Astrocyte (in vitro differentiated cells and primary cell): ENCODE measurements at regions not wholly inside any gene's neighbourhood (a gene's known extent, or its start where the extent isn't known, plus 50 kb on each side); places are given as distances from the start of the nearest gene placed in this dataset.

Experiments
- DNase-seq: peaks from one replicate; pipeline ENCODE4 v3.0.0-alpha.2; 2010; ENCODE audit warnings: low read depth
- FAIRE-seq: peaks from 2 replicates; lab custom pipeline; 2011; peaks lifted over from hg19 to GRCh38; lab: Jason Lieb, UNC
- H2AFZ ChIP-seq: 2 replicates; pipeline ENCODE4 v1.6.0; 2012; ENCODE audit warnings: low read depth, low read length, inconsistent platforms
- H3K27ac ChIP-seq: 2 replicates; pipeline ENCODE4 v1.5.1; 2011; ENCODE audit warnings: low read depth, low read length, inconsistent platforms
- H3K27me3 ChIP-seq: 2 replicates; pipeline ENCODE4 v1.6.0; 2011; ENCODE audit warnings: low read length, inconsistent platforms; ENCODE audit not compliant: insufficient read depth
- H3K36me3 ChIP-seq: 2 replicates; pipeline ENCODE4 v1.5.1; 2011; ENCODE audit warnings: low read length, inconsistent platforms; ENCODE audit not compliant: insufficient read depth
- H3K4me1 ChIP-seq: 2 replicates; pipeline ENCODE4 v1.5.1; 2011; ENCODE audit warnings: low read length, inconsistent platforms; ENCODE audit not compliant: insufficient read depth
- H3K4me2 ChIP-seq: 2 replicates; pipeline ENCODE4 v1.6.0; 2012; ENCODE audit warnings: low read length, inconsistent platforms
- H3K4me3 ChIP-seq: 2 replicates; pipeline ENCODE4 v1.5.1; 2011; ENCODE audit warnings: low read depth, mild to moderate bottlenecking, low read length, inconsistent platforms; ENCODE audit not compliant: insufficient read depth
- H3K79me2 ChIP-seq: 2 replicates; pipeline ENCODE4 v1.6.0; 2012; ENCODE audit warnings: mild to moderate bottlenecking, low read length, inconsistent platforms; ENCODE audit not compliant: insufficient read depth
- H3K9ac ChIP-seq: 2 replicates; pipeline ENCODE4 v1.6.0; 2012; ENCODE audit warnings: mild to moderate bottlenecking, low read length, inconsistent platforms
- H3K9me3 ChIP-seq: 2 replicates; pipeline ENCODE4 v1.5.1; 2012; ENCODE audit warnings: low read depth, mild to moderate bottlenecking, low read length, inconsistent platforms; ENCODE audit not compliant: insufficient read depth
- H4K20me1 ChIP-seq: 2 replicates; pipeline ENCODE4 v1.6.0; 2012; ENCODE audit warnings: low read length, inconsistent platforms; ENCODE audit not compliant: insufficient read depth
- H3K27ac Mint-ChIP-seq: one replicate; pipeline ENCODE4 v1.8.0; 2021; ENCODE audit warnings: mild to moderate bottlenecking, mixed read lengths; ENCODE audit not compliant: unreplicated experiment
- H3K27me3 Mint-ChIP-seq: one replicate; pipeline ENCODE4 v1.8.0; 2021; ENCODE audit warnings: low read depth, mixed read lengths; ENCODE audit not compliant: unreplicated experiment
- H3K36me3 Mint-ChIP-seq: one replicate; pipeline ENCODE4 v1.8.0; 2021; ENCODE audit warnings: low read depth, mixed read lengths; ENCODE audit not compliant: unreplicated experiment
- H3K4me1 Mint-ChIP-seq: one replicate; pipeline ENCODE4 v1.8.0; 2021; ENCODE audit warnings: low read depth, mixed read lengths; ENCODE audit not compliant: unreplicated experiment
- H3K4me3 Mint-ChIP-seq: one replicate; pipeline ENCODE4 v1.8.0; 2021; ENCODE audit warnings: mild to moderate bottlenecking, moderate library complexity, mixed read lengths; ENCODE audit not compliant: unreplicated experiment
- H3K9me3 Mint-ChIP-seq: one replicate; pipeline ENCODE4 v1.8.0; 2021; ENCODE audit warnings: mild to moderate bottlenecking, mixed read lengths; ENCODE audit not compliant: unreplicated experiment
- CTCF ChIP-seq: IDR thresholded peaks from 2 replicates; pipeline ENCODE4 v1.5.1; 2011; ENCODE audit warnings: low read depth, mild to moderate bottlenecking, inconsistent platforms, low read length, moderate library complexity; ENCODE audit not compliant: insufficient read depth
- EZH2 ChIP-seq: IDR thresholded peaks from 2 replicates; pipeline ENCODE4 v1.6.1; 2012; ENCODE audit warnings: mild to moderate bottlenecking, low read length, inconsistent platforms; ENCODE audit not compliant: insufficient read depth

DNA sequence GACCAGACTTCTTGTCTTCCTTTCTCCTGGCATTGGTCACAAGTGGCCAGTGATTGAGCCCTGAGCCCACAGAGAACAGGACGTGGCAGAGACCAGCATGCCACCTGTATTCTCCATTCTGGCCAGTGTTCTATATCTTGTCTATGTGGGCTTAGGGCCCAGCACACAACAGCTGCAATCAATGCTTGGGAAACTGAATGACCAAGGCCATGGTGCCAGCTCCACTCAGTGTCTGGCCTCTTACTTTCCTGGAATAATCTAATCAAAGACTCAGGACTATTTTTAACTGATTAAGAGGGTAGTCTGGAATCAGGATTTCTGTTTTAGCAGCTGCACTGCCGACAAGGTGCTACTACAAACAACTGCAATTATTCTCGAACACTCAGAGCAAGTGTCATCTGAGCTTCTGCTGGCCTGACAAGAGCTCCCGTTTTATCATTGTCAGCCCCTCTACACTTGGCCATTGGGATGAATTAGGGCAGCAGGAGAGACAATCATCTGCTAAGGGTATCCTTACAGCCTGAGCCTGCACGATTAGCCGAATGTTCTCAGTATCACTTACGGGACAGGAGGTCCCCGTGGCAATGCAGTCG lies 74.4 kb upstream of the GRIK3 start:
- H3K27me3 Mint-ChIP-seq = peaks cover 33% of the 10 kb centered on the region
- H3K9me3 ChIP-seq = peaks cover 4% of the 10 kb centered on the region
- FAIRE-seq (no peak), DNase-seq (no peak)
- H3K36me3 ChIP-seq = no peaks in the 10 kb centered on the region
- no peak overlapping the region for H3K9ac ChIP-seq
- H2AFZ ChIP-seq = no peak overlapping the region
- H3K4me1 ChIP-seq = no peaks in the 10 kb centered on the region
- no peaks in the 10 kb centered on the region for H3K79me2 ChIP-seq
- H3K27ac ChIP-seq = no peak overlapping the region
- no peaks in the 10 kb centered on the region for H3K27me3 ChIP-seq
- H3K4me1 Mint-ChIP-seq = no peaks in the 10 kb centered on the region
- H3K4me2 ChIP-seq = no peak overlapping the region
- no peak overlapping the region for H3K4me3 ChIP-seq
- TF ChIP-seq EZH2 (no peak), CTCF (no peak)
- H3K4me3 Mint-ChIP-seq = no peak overlapping the region
- no peaks in the 10 kb centered on the region for H3K9me3 Mint-ChIP-seq
- H3K36me3 Mint-ChIP-seq = no peaks in the 10 kb centered on the region
- no peaks in the 10 kb centered on the region for H4K20me1 ChIP-seq
- H3K27ac Mint-ChIP-seq = no peak overlapping the region

DNA sequence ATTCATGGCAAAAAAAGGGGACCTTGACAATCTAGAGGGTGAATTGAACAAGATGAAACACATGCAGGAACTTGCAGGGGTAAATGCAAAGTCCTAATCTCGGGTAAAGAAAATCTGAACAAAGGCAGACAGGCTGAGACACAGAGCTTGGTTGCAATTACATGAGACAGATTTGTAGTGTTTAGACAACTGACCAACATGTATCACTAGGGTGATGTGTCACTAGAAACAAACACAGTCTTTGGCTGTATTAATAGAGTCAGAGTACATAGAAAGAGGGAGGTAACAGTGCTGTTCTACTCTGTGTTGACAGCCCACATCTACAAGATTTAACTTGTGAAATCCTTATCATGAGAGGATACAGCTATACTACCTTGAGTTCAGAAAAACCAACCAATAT lies 78.1 kb upstream of the GRIK3 start:
- Histone ChIP-seq H3K27me3 (no peaks in the 10 kb centered on the region), H3K79me2 (no peaks in the 10 kb centered on the region), H4K20me1 (no peaks in the 10 kb centered on the region), H3K9me3 (peaks cover under 1% of the 10 kb centered on the region), H3K9ac (no peak overlapping the region), H3K4me1 (no peaks in the 10 kb centered on the region), H3K4me2 (no peak overlapping the region), H3K4me3 (no peak overlapping the region), H2AFZ (no peak overlapping the region), H3K27ac (no peak overlapping the region), H3K36me3 (no peaks in the 10 kb centered on the region)
- Mint-ChIP-seq H3K27ac (no peak overlapping the region), H3K9me3 (peaks cover 2% of the 10 kb centered on the region), H3K36me3 (no peaks in the 10 kb centered on the region), H3K4me3 (no peak overlapping the region), H3K4me1 (no peaks in the 10 kb centered on the region), H3K27me3 (peaks cover 52% of the 10 kb centered on the region)
- FAIRE-seq (no peak), DNase-seq (no peak)
- TF ChIP-seq CTCF = no peak
- TF ChIP-seq EZH2 = no peak

DNA sequence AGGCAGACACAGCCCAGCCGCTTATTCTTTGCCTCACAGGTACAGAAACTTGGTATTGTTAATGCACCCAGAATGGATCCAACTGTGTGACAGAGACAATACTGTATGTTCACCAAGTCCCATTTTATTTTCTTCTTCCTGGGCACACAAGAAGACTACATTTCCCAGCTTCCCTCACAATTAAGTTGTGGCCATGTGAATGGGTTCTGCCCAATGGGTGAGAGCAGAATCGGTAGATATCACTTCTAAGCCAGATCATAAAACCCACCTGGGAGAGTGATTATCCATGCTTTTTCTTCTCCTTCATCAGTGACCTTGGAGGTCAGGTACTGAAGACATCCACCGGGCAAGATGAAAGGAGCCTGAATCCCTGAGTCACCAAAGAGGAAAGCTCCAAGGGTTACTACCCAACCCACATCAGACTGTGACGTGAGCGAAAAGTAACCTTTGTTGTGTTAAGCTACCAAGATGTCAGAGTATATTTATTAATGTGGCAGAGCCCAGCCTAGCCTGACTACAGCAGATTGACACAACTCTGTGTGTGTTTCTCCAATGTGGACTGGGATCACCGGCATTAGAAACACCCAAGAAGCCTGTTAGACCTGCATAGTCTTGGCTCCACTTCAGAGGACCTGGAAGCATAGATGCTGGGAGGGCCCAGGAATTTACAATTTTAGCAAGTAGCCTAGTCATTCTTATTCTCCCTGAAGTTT lies 79.1 kb upstream of the GRIK3 start:
- no peaks in the 10 kb centered on the region for H3K27me3 ChIP-seq
- no peaks in the 10 kb centered on the region for H3K36me3 Mint-ChIP-seq
- FAIRE-seq (no peak), DNase-seq (no peak)
- H3K4me2 ChIP-seq = no peak overlapping the region
- H4K20me1 ChIP-seq = no peaks in the 10 kb centered on the region
- peaks cover 54% of the 10 kb centered on the region for H3K27me3 Mint-ChIP-seq
- no peaks in the 10 kb centered on the region for H3K9me3 ChIP-seq
- H3K79me2 ChIP-seq = no peaks in the 10 kb centered on the region
- TF ChIP-seq EZH2 (no peak), CTCF (no peak)
- H3K9ac ChIP-seq = no peak overlapping the region
- H3K4me1 ChIP-seq = no peaks in the 10 kb centered on the region
- no peaks in the 10 kb centered on the region for H3K36me3 ChIP-seq
- H3K27ac ChIP-seq = no peak overlapping the region
- peaks cover 2% of the 10 kb centered on the region for H3K9me3 Mint-ChIP-seq
- H3K4me3 Mint-ChIP-seq = no peak overlapping the region
- no peak overlapping the region for H3K4me3 ChIP-seq
- H2AFZ ChIP-seq = no peak overlapping the region
- no peak overlapping the region for H3K27ac Mint-ChIP-seq
- H3K4me1 Mint-ChIP-seq = no peaks in the 10 kb centered on the region
